Loucy (cell line): ENCODE measurements at regions not wholly inside any gene's neighbourhood (a gene's known extent, or its start where the extent isn't known, plus 50 kb on each side); places are given as distances from the start of the nearest gene placed in this dataset.

Source experiments
- H2AFZ ChIP-seq: fragments of 200-600 bp; sonication (generic); 2 replicates; pipeline ENCODE4 v1.6.0; 2016; ENCODE audit warnings: antibody characterized with exemption, mild to moderate bottlenecking, low read length, moderate library complexity
- H3F3A ChIP-seq: fragments of 200-600 bp; 2 replicates; pipeline ENCODE4 v1.6.0; 2016; ENCODE audit warnings: antibody characterized with exemption, low read depth, mild to moderate bottlenecking
- H3K27me3 ChIP-seq: fragments of 200-600 bp; sonication (generic); 2 replicates; pipeline ENCODE4 v1.6.1; 2014; ENCODE audit warnings: low read length, mild to moderate bottlenecking; ENCODE audit not compliant: insufficient read depth, poor library complexity, severe bottlenecking
- H3K36me3 ChIP-seq: fragments of 200-600 bp; sonication (generic); 2 replicates; pipeline ENCODE4 v1.6.1; 2016; ENCODE audit warnings: low read length; ENCODE audit not compliant: insufficient read depth
- H3K4me1 ChIP-seq: fragments of 200-600 bp; sonication (generic); 2 replicates; pipeline ENCODE4 v1.5.1; 2014; ENCODE audit warnings: low read length, mild to moderate bottlenecking; ENCODE audit not compliant: insufficient read depth, poor library complexity, severe bottlenecking
- H3K4me2 ChIP-seq: fragments of 200-600 bp; sonication (generic); 2 replicates; pipeline ENCODE4 v1.6.0; 2014; ENCODE audit warnings: antibody characterized with exemption, low read length, low read depth, mild to moderate bottlenecking; ENCODE audit not compliant: poor library complexity, severe bottlenecking
- H3K4me3 ChIP-seq: fragments of 200-600 bp; sonication (generic); 2 replicates; pipeline ENCODE4 v1.5.1; 2014; ENCODE audit warnings: low read length, mild to moderate bottlenecking, mixed read lengths; ENCODE audit not compliant: poor library complexity, severe bottlenecking
- H3K79me2 ChIP-seq: fragments of 200-600 bp; sonication (generic); 2 replicates; pipeline ENCODE4 v1.6.1; 2014; ENCODE audit warnings: low read length; ENCODE audit not compliant: insufficient read depth
- H3K9ac ChIP-seq: fragments of 200-600 bp; sonication (generic); 2 replicates; pipeline ENCODE4 v1.6.0; 2014; ENCODE audit warnings: mild to moderate bottlenecking, low read depth, low read length, moderate library complexity; ENCODE audit not compliant: poor library complexity, severe bottlenecking
- H3K9me2 ChIP-seq: fragments of 200-600 bp; sonication (generic); replicated peaks from 2 replicates; pipeline ENCODE4 v1.6.1; 2016; ENCODE audit warnings: low read depth, low read length, mixed read lengths
- H3K9me3 ChIP-seq: fragments of 200-600 bp; sonication (generic); 2 replicates; pipeline ENCODE4 v1.6.1; 2014; ENCODE audit warnings: mild to moderate bottlenecking, antibody characterized with exemption, low read length, low read depth; ENCODE audit not compliant: insufficient read depth
- H4K20me1 ChIP-seq: fragments of 200-600 bp; sonication (generic); 2 replicates; pipeline ENCODE4 v1.6.0; 2014; ENCODE audit warnings: antibody characterized with exemption, low read length, mild to moderate bottlenecking; ENCODE audit not compliant: insufficient read depth, poor library complexity, severe bottlenecking
- EZH2phosphoT487 ChIP-seq: fragments of 200-600 bp; IDR thresholded peaks from 2 replicates; pipeline ENCODE4 v1.6.1; 2018; ENCODE audit warnings: antibody characterized with exemption, mild to moderate bottlenecking, moderate library complexity, borderline replicate concordance
- TF ChIP-seq, protein P1 (sequence below): fragments of 200-600 bp; sonication (generic); conservative IDR thresholded peaks from 2 replicates; pipeline ENCODE4 v1.5.1; 2014; ENCODE audit warnings: mild to moderate bottlenecking, antibody characterized with exemption, low read length

DNA sequence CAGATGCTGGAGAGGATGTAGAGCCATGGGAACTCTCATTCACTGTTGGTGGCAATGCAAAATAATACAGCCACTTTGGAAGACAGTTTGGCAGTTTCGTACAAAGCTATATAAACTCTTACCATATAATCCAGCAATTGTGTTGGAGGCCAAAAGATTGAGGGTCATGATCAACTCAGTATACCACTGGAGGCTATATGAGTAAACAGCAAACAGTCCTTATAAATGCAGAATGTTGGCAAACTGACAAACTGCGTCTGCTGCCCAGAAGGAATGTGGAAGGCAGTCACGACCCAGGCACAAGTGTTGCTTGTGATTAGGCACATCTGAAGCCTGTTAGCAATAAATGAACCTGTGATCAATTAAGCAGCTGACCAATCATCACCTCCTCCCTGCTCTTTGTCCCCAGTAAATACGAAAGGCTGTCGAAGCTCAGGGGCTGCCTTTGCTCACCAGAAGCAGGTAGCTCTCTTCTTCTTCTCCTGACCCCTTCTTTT lies 98.1 kb upstream of the SPOPL start:
- H3K4me3 ChIP-seq, result no peak overlapping the region
- no peaks in the 10 kb centered on the region for H3K79me2 ChIP-seq
- H3K9me3 ChIP-seq, result no peaks in the 10 kb centered on the region
- TF ChIP-seq EZH2phosphoT487, result no peak
- TF ChIP-seq, protein P1, sequence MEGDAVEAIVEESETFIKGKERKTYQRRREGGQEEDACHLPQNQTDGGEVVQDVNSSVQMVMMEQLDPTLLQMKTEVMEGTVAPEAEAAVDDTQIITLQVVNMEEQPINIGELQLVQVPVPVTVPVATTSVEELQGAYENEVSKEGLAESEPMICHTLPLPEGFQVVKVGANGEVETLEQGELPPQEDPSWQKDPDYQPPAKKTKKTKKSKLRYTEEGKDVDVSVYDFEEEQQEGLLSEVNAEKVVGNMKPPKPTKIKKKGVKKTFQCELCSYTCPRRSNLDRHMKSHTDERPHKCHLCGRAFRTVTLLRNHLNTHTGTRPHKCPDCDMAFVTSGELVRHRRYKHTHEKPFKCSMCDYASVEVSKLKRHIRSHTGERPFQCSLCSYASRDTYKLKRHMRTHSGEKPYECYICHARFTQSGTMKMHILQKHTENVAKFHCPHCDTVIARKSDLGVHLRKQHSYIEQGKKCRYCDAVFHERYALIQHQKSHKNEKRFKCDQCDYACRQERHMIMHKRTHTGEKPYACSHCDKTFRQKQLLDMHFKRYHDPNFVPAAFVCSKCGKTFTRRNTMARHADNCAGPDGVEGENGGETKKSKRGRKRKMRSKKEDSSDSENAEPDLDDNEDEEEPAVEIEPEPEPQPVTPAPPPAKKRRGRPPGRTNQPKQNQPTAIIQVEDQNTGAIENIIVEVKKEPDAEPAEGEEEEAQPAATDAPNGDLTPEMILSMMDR, result no peak
- no peak overlapping the region for H2AFZ ChIP-seq
- no peaks in the 10 kb centered on the region for H3K9me2 ChIP-seq
- H3K4me1 ChIP-seq, result no peaks in the 10 kb centered on the region
- H3K9ac ChIP-seq, result no peak overlapping the region
- no peaks in the 10 kb centered on the region for H3K36me3 ChIP-seq
- no peak overlapping the region for H3K4me2 ChIP-seq
- no peaks in the 10 kb centered on the region for H3K27me3 ChIP-seq
- H3F3A ChIP-seq, result no peaks in the 10 kb centered on the region
- H4K20me1 ChIP-seq, result no peaks in the 10 kb centered on the region

DNA sequence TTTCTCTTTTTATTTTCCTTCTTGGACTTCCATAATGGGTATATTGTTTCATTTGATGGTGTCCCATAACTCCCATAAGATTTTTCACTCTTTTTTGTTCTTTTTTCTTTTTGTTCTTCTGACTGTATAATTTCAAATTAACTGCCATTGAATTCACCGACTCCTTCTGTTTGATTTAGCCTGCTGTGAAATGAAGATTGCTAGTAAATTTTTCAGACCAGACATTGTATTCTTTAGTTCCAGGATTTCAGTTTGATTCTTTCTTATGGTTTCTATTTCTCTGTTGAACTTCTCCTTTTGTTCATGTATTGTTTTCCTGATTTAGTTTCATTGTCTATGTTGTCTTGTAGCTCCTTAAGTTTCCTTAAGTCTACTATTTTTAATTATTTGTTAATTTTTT lies 87.6 kb upstream of the SPOPL start:
- H3K36me3 ChIP-seq, result no peaks in the 10 kb centered on the region
- H3K9me3 ChIP-seq, result no peaks in the 10 kb centered on the region
- no peaks in the 10 kb centered on the region for H4K20me1 ChIP-seq
- H3K27me3 ChIP-seq, result no peaks in the 10 kb centered on the region
- no peak overlapping the region for H3K4me2 ChIP-seq
- no peaks in the 10 kb centered on the region for H3K79me2 ChIP-seq
- no peaks in the 10 kb centered on the region for H3K4me1 ChIP-seq
- no peak overlapping the region for H3K4me3 ChIP-seq
- no peaks in the 10 kb centered on the region for H3F3A ChIP-seq
- TF ChIP-seq EZH2phosphoT487, result no peak
- TF ChIP-seq, protein P1, result no peak
- H3K9me2 ChIP-seq, result no peaks in the 10 kb centered on the region
- H3K9ac ChIP-seq, result no peak overlapping the region
- H2AFZ ChIP-seq, result no peak overlapping the region

DNA sequence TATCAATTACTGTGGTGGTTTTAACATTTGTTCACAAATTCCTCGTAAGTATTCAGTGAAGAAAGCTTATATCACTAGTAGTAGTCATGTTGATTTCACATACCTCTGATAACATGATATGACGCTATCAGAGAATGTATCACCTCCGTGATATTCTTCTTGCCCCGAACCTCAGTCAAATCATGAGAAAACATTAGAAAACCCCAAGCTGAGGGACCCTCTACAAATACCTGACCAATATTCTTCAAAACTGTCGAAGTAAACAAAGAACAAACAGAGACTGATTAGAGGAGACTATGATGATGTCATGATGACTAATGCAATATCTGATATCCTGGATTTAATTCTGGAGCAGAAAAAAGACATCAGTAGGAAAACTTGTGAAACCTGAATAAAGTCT lies 85.6 kb upstream of the SPOPL start:
- Histone ChIP-seq H2AFZ (no peak overlapping the region), H4K20me1 (no peaks in the 10 kb centered on the region), H3K4me2 (no peak overlapping the region), H3K36me3 (no peaks in the 10 kb centered on the region), H3K4me1 (no peaks in the 10 kb centered on the region), H3K79me2 (no peaks in the 10 kb centered on the region), H3K9ac (no peak overlapping the region), H3K27me3 (no peaks in the 10 kb centered on the region), H3F3A (no peaks in the 10 kb centered on the region), H3K4me3 (no peak overlapping the region), H3K9me3 (no peaks in the 10 kb centered on the region), H3K9me2 (no peaks in the 10 kb centered on the region)
- TF ChIP-seq, protein P1, result no peak
- no peak for TF ChIP-seq EZH2phosphoT487
